Liver (tissue), 8 donors: ENCODE measurements at regions not wholly inside any gene's neighbourhood (a gene's known extent, or its start where the extent isn't known, plus 50 kb on each side); places are given as distances from the start of the nearest gene placed in this dataset.
A peak's percentile ranks its signal among the peaks of the same experiment; 100 is the strongest.

Experiments
- DNase-seq: peaks from one replicate; pipeline ENCODE4 v3.0.0-alpha.2; 2017; ENCODE audit warnings: low spot score
- H3K27ac ChIP-seq, 2 donors: one replicate each; pipeline ENCODE4 v1.7.0; 2013; ENCODE audit warnings: inconsistent platforms in 2 of 2, low read length in 2 of 2, control low read depth in 1 of 2, low read depth in 1 of 2, mild to moderate bottlenecking in 1 of 2
- H3K27me3 ChIP-seq, 4 donors: one replicate each; pipeline versions ENCODE4 v1.6.1 to v1.7.0; 2013; ENCODE audit warnings: low read length in 3 of 4, inconsistent platforms in 1 of 4, mild to moderate bottlenecking in 1 of 4, moderate library complexity in 1 of 4; ENCODE audit not compliant: control insufficient read depth in 4 of 4, insufficient read depth in 4 of 4
- H3K36me3 ChIP-seq, 4 donors: one replicate each; pipeline versions ENCODE4 v1.6.1 to v1.7.0; 2013; ENCODE audit warnings: low read length in 3 of 4, mild to moderate bottlenecking in 3 of 4, low read depth in 1 of 4, moderate library complexity in 1 of 4; ENCODE audit not compliant: control insufficient read depth in 4 of 4, insufficient read depth in 3 of 4
- H3K4me1 ChIP-seq, 4 donors: one replicate each; pipeline versions ENCODE4 v1.6.1 to v1.7.0; 2013; ENCODE audit warnings: low read length in 3 of 4, mild to moderate bottlenecking in 3 of 4, moderate library complexity in 1 of 4; ENCODE audit not compliant: control insufficient read depth in 4 of 4, insufficient read depth in 4 of 4
- H3K4me3 ChIP-seq, 3 donors: one replicate each; pipeline versions ENCODE4 v1.6.1 to v1.7.0; 2013; ENCODE audit warnings: low read length in 3 of 3, control low read depth in 1 of 3, low read depth in 1 of 3, mild to moderate bottlenecking in 1 of 3
- H3K9ac ChIP-seq, 2 donors: one replicate each; pipeline ENCODE4 v1.7.0; 2013; ENCODE audit warnings: low read length in 2 of 2, mild to moderate bottlenecking in 2 of 2, moderate library complexity in 2 of 2, control low read depth in 1 of 2, low read depth in 1 of 2
- H3K9me3 ChIP-seq, 4 donors: one replicate each; pipeline versions ENCODE4 v1.6.1 to v1.7.0; 2013; ENCODE audit warnings: low read length in 3 of 4; ENCODE audit not compliant: control insufficient read depth in 4 of 4
- ATF3 ChIP-seq: IDR thresholded peaks from 2 replicates; pipeline ENCODE4 v1.6.1; 2016; ENCODE audit warnings: antibody characterized with exemption
- CTCF ChIP-seq: fragments of 150-350 bp; IDR thresholded peaks from 2 replicates; pipeline ENCODE4 v1.5.1; 2017; ENCODE audit warnings: improper control_type of control experiment, low read depth, low read length; ENCODE audit not compliant: missing input control
- EGR1 ChIP-seq, 2 donors: IDR thresholded peaks; 2 replicates each; pipeline ENCODE4 v1.6.1; 2016 to 2018; ENCODE audit warnings: antibody characterized with exemption in 2 of 2, low read depth in 2 of 2
- FOXA1 ChIP-seq: IDR thresholded peaks from 2 replicates; pipeline ENCODE4 v1.6.1; 2016; ENCODE audit warnings: antibody characterized with exemption
- FOXA2 ChIP-seq: IDR thresholded peaks from 2 replicates; pipeline ENCODE4 v1.6.1; 2016; ENCODE audit warnings: antibody characterized with exemption
- GABPA ChIP-seq, 2 donors: IDR thresholded peaks in 1 of 2; conservative IDR thresholded peaks in 1 of 2; 2 replicates each; pipeline ENCODE4 v1.6.1; 2016; ENCODE audit warnings: antibody characterized with exemption in 2 of 2, mild to moderate bottlenecking in 1 of 2, moderate library complexity in 1 of 2
- HNF4A ChIP-seq, 2 donors: conservative IDR thresholded peaks; 2 replicates each; pipeline ENCODE4 v1.6.1; 2016; ENCODE audit warnings: antibody characterized with exemption in 2 of 2, mild to moderate bottlenecking in 2 of 2
- HNF4G ChIP-seq: IDR thresholded peaks from 2 replicates; pipeline ENCODE4 v1.6.1; 2016; ENCODE audit warnings: antibody characterized with exemption
- JUND ChIP-seq, 2 donors: IDR thresholded peaks; 2 replicates each; pipeline ENCODE4 v1.6.1; 2016; ENCODE audit warnings: antibody characterized with exemption in 2 of 2
- MAX ChIP-seq: IDR thresholded peaks from 2 replicates; pipeline ENCODE4 v1.6.1; 2016; ENCODE audit warnings: antibody characterized with exemption
- NR2F2 ChIP-seq: IDR thresholded peaks from 2 replicates; pipeline ENCODE4 v1.6.1; 2016; ENCODE audit warnings: antibody characterized with exemption
- RAD21 ChIP-seq, 2 donors: IDR thresholded peaks; 2 replicates each; pipeline ENCODE4 v1.6.1; 2016; ENCODE audit warnings: antibody characterized with exemption in 2 of 2, mild to moderate bottlenecking in 2 of 2
- REST ChIP-seq: IDR thresholded peaks from 2 replicates; pipeline ENCODE4 v1.6.1; 2016; ENCODE audit warnings: antibody characterized with exemption, mild to moderate bottlenecking
- RXRA ChIP-seq, 2 donors: IDR thresholded peaks; 2 replicates each; pipeline ENCODE4 v1.6.1; 2017 to 2018; ENCODE audit warnings: antibody characterized with exemption in 2 of 2, mild to moderate bottlenecking in 1 of 2
- SP1 ChIP-seq: IDR thresholded peaks from 2 replicates; pipeline ENCODE4 v1.6.1; 2018; ENCODE audit warnings: antibody characterized with exemption, mild to moderate bottlenecking
- TAF1 ChIP-seq: conservative IDR thresholded peaks from 2 replicates; pipeline ENCODE4 v1.6.1; 2016; ENCODE audit warnings: antibody characterized with exemption, mild to moderate bottlenecking
- YY1 ChIP-seq: IDR thresholded peaks from 2 replicates; pipeline ENCODE4 v1.6.1; 2016; ENCODE audit warnings: antibody characterized with exemption, mild to moderate bottlenecking
- ZBTB33 ChIP-seq: IDR thresholded peaks from 2 replicates; pipeline ENCODE4 v1.6.1; 2016; ENCODE audit warnings: antibody characterized with exemption
- WGBS: extraction: QIAGEN DNeasy Blood & Tissue Kit; methylation state at CpG from one replicate; pipeline ENCODE4 v1.1.7; 2013; 5-methylcytosine and 5-hydroxymethylcytosine counted together
- donor health status: healthy.
- donor health status: healthy.
- donor health status: healthy.
- donor health status: healthy.
- donor health status: healthy.

GRCh38 chr13:50365408-50366391 is 350.5 kb downstream of the KCNRG start:
- Histone ChIP-seq H3K27ac (peak overlapping the region; percentile 64 to 88), H3K9me3 (no peaks in the 10 kb centered on the region), H3K36me3 (no peaks in the 10 kb centered on the region), H3K4me1 (peaks cover 3 to 24% (median 18%) of the 10 kb centered on the region in 4 donors), H3K27me3 (no peaks in the 10 kb centered on the region), H3K4me3 (peak overlapping the region in 2 of 3 donors; percentile 19 to 46), H3K9ac (peak overlapping the region in 1 of 2 donors; percentile 57)
- TF ChIP-seq ATF3 (peak; percentile 33), YY1 (peak; percentile 77), RAD21 (IDR thresholded peaks at IDR 0.05) (peak; percentile 48 to 64), HNF4A (conservative IDR thresholded peaks at IDR 0.05) (peak; percentile 61 to 74), MAX (peak; percentile 53), NR2F2 (no peak), JUND (IDR thresholded peaks at IDR 0.05) (peak; percentile 34 to 39), FOXA1 (no peak), HNF4G (no peak), CTCF (no peak), ZBTB33 (peak; percentile 67), GABPA (IDR thresholded peaks at IDR 0.05 in 1 of 2, conservative IDR thresholded peaks at IDR 0.05 in 1 of 2) (peak in 1 of 2 donors; percentile 26), FOXA2 (peak; percentile 76), SP1 (peak; percentile 71), REST (no peak), RXRA (IDR thresholded peaks at IDR 0.05) (peak; percentile 61 to 70), TAF1 (no peak), EGR1 (IDR thresholded peaks at IDR 0.05; ENCODE audit: low read depth in 2 of 2) (no peak)
- 39% methylated on average over 10 of the region's 10 CpGs for WGBS
- DNase-seq, result no peak
